Neural crest cell (in vitro differentiated cells): ENCODE measurements at regions not wholly inside any gene's neighbourhood (a gene's known extent, or its start where the extent isn't known, plus 50 kb on each side); places are given as distances from the start of the nearest gene placed in this dataset.

Source experiments
- DNase-seq: peaks from one replicate; pipeline ENCODE4 v3.0.0; 2021; ENCODE audit warnings: low read depth, mixed read lengths, low spot score
- H3K27ac Mint-ChIP-seq: one replicate; pipeline ENCODE4 v1.8.0; 2021; ENCODE audit warnings: mild to moderate bottlenecking, mixed read lengths; ENCODE audit not compliant: unreplicated experiment
- H3K27me3 Mint-ChIP-seq: 2 replicates; pipeline ENCODE4 v1.8.0; 2021; ENCODE audit warnings: low read depth, mild to moderate bottlenecking, mixed read lengths
- H3K36me3 Mint-ChIP-seq: 2 replicates; pipeline ENCODE4 v1.8.0; 2021; ENCODE audit warnings: low read depth, mild to moderate bottlenecking, mixed read lengths
- H3K4me1 Mint-ChIP-seq: 2 replicates; pipeline ENCODE4 v1.8.0; 2021; ENCODE audit warnings: mixed read lengths
- H3K4me3 Mint-ChIP-seq: one replicate; pipeline ENCODE4 v1.8.0; 2021; ENCODE audit warnings: mild to moderate bottlenecking, mixed read lengths
- H3K9me3 Mint-ChIP-seq: 2 replicates; pipeline ENCODE4 v1.8.0; 2021; ENCODE audit warnings: mixed read lengths
- TF ChIP-seq, protein P1 (sequence below): fragments of 200-600 bp; sonication (generic); conservative IDR thresholded peaks from 2 replicates; pipeline ENCODE4 v1.5.0; 2021; ENCODE audit warnings: antibody characterized with exemption, mild to moderate bottlenecking

DNA sequence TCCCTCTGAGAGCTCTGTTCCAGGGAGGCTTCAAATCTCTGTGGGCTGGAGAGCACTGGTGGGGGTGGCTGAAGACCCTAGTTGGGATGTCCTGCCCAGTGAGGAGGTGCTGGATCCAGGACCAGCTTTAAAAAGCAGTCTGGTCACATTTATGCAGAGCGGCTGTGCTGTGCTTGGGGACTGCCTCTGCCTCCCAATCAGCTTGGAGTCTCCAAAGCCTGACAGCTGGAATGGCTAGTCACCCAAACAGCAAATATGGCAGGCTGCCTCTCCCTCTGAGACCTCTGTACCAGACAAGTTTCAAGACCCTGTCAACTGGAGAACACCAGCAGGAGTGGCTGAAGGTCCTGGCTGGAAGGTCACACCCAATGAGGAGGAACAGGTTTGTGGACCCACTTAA, 848.1 kb upstream of the DIAPH2 start:
- TF ChIP-seq, protein P1, sequence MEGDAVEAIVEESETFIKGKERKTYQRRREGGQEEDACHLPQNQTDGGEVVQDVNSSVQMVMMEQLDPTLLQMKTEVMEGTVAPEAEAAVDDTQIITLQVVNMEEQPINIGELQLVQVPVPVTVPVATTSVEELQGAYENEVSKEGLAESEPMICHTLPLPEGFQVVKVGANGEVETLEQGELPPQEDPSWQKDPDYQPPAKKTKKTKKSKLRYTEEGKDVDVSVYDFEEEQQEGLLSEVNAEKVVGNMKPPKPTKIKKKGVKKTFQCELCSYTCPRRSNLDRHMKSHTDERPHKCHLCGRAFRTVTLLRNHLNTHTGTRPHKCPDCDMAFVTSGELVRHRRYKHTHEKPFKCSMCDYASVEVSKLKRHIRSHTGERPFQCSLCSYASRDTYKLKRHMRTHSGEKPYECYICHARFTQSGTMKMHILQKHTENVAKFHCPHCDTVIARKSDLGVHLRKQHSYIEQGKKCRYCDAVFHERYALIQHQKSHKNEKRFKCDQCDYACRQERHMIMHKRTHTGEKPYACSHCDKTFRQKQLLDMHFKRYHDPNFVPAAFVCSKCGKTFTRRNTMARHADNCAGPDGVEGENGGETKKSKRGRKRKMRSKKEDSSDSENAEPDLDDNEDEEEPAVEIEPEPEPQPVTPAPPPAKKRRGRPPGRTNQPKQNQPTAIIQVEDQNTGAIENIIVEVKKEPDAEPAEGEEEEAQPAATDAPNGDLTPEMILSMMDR, result no peak
- Mint-ChIP-seq H3K36me3 (no peaks in the 10 kb centered on the region), H3K27ac (no peak overlapping the region), H3K4me3 (no peak overlapping the region), H3K4me1 (no peaks in the 10 kb centered on the region), H3K27me3 (peaks cover 2% of the 10 kb centered on the region), H3K9me3 (peaks cover 9% of the 10 kb centered on the region)
- no peak for DNase-seq

DNA sequence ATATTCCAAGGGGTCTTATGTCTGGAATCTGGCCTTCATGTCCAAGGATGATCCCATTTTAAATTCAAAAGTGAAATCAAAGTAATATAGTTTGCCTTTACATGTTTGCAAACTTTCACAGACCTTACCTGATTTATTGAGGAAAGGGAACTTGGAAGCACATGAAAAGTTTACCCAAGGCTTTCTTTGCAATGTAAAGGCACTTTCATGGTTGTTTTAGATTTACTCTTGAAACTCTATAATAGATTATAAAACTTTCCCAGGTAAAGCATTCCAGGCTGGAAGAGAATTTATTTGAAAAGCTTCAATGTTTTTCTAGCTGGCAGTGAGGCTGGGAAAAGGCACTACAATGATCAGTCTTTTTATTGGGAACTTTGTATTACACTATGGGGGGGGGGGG, 842.8 kb upstream of the DIAPH2 start:
- TF ChIP-seq, protein P1, result no peak
- Mint-ChIP-seq H3K4me3 (no peak overlapping the region), H3K4me1 (no peaks in the 10 kb centered on the region), H3K27ac (no peak overlapping the region), H3K36me3 (no peaks in the 10 kb centered on the region), H3K27me3 (no peaks in the 10 kb centered on the region), H3K9me3 (peaks cover 5% of the 10 kb centered on the region)
- DNase-seq, result no peak

DNA sequence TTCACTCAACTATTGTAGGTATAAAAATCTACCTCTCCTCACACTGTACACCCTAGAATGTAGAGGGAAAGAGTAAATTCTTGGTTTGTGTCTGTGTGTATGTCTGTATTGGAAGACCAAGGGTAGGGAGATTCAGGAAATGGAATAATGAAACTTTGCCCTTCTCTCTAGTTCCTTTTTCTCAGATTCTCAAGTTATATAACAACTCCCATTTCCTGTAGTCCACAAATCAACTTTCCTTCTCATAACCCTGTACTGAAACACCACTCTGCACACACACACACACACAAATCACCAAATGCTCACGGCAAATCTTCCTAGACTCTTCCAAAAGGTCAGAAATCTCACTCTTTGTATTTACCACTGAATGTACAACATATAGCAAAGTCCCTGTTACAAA, 824.5 kb upstream of the DIAPH2 start:
- Mint-ChIP-seq H3K36me3 (peaks cover 3% of the 10 kb centered on the region), H3K27me3 (peaks cover 2% of the 10 kb centered on the region), H3K4me3 (no peak overlapping the region), H3K27ac (no peak overlapping the region), H3K9me3 (peaks cover 8% of the 10 kb centered on the region), H3K4me1 (no peaks in the 10 kb centered on the region)
- TF ChIP-seq, protein P1, result no peak
- DNase-seq, result no peak

DNA sequence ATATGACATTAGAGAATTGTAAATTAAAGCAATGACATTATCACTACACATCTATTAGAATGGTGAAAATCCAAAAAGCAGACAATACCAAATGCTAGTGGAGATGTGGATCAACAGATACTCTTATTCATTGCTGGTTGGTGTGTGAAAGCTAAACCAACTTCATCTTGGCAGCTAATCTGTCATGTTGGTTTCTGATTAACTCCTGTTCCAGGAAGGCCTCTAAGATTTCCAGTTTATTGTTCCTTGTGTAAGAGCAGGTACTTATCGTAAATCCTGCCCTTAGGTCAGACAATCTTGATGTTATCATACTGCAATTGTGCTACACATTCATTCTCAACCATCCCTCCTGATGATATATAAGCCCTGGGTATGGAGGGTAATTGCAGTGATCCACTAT, 809.0 kb upstream of the DIAPH2 start:
- no peaks in the 10 kb centered on the region for H3K4me1 Mint-ChIP-seq
- H3K36me3 Mint-ChIP-seq, result no peaks in the 10 kb centered on the region

DNA sequence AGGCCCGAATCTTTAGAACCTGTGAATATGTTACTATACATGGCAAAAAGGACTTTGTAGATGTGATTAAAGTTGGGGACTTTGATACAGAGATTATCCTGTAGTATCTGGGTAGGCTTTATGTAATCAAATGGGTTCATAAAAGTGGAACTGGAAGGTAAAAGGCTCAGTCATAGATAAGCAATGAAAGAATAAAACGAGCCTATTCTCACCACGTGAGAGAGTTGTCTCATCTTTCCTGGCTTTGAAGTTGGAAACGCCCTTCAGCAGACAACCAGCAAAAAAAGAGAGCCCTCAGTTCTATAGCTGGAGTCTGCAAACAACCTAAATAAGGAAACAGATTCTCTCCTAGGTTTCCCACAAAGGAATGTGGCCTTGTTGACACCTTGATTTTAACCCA, 805.8 kb upstream of the DIAPH2 start:
- Mint-ChIP-seq H3K4me1 (no peaks in the 10 kb centered on the region), H3K27me3 (no peaks in the 10 kb centered on the region), H3K36me3 (no peaks in the 10 kb centered on the region), H3K9me3 (peaks cover 12% of the 10 kb centered on the region), H3K27ac (no peak overlapping the region), H3K4me3 (no peak overlapping the region)
- TF ChIP-seq, protein P1, result no peak
- DNase-seq, result no peak

More for the DNA sequence above, 809.0 kb upstream of the DIAPH2 start:
- Mint-ChIP-seq H3K27ac (no peak overlapping the region), H3K9me3 (peaks cover 17% of the 10 kb centered on the region), H3K27me3 (peaks cover 2% of the 10 kb centered on the region), H3K4me3 (no peak overlapping the region)
- TF ChIP-seq, protein P1, result no peak
- DNase-seq, result no peak

DNA sequence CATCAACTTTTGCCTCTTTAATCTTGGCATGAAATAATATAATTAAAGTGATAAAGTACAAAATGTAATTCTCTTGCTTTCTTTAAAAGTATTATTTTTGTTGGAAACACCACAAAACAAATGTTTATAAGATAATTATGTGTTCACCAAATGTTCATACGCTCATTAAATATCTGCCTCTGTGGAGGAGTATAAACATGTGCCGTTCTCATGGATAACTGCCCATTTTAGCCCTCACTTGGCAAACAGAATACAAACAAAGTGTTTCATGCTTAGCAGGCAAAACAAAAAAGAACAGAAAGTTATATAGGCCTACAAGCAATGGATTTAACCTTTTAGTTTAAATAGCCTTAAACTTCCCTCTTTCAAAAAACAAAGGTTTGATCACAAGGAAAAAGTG, 800.5 kb upstream of the DIAPH2 start:
- TF ChIP-seq, protein P1, result no peak
- no peaks in the 10 kb centered on the region for H3K27me3 Mint-ChIP-seq
- no peaks in the 10 kb centered on the region for H3K36me3 Mint-ChIP-seq
- peaks cover 2% of the 10 kb centered on the region for H3K9me3 Mint-ChIP-seq
- no peak for DNase-seq
- no peaks in the 10 kb centered on the region for H3K4me1 Mint-ChIP-seq
- H3K4me3 Mint-ChIP-seq, result no peak overlapping the region
- no peak overlapping the region for H3K27ac Mint-ChIP-seq
